ENCODE measurements at regions not wholly inside any gene's neighbourhood (a gene's known extent, or its start where the extent isn't known, plus 50 kb on each side); places are given as distances from the start of the nearest gene placed in this dataset.

DNA sequence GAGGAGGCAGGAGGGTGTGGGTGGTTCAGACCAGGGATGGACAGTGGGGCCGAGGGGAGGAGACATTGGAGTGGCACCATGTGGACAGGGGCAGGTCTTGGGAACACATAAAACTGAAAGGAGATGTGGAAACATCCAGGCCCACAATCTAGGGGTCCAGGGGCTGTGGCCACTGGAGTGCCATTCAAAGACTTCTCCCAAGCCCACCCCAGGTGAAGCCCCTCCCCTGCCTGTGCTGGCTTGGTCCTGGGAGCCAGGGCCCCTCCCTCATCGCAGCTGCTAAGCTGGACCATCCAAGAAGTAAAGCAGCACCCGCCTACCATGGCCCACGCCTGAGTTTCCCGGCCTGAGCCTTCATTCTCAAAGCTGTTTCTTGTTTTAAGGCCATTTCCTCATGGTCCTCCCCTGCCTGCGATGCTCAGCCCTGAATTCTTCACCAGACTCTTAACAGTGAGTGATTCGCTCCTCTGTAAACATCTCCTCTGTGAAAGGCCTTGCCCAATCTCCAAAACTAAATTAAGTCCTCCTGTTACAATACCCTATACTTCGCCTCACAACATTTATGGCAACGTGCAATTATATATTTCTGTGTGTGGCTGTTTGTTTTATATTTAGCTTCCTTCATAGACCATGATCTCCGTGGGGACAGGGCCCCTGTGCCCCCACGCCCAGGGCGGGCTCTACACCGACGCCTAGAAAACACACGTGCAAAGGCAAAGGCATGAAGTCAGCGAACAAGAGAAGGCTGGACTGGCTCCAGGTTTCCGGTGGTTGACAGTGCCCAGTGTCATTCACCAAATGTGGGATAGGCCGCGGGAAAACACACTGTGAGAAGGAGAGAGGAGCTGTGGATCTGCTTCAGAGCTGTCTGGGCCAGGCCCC is 267.8 kb downstream of the ERMARD start (continued):
- no peak for TF ChIP-seq HDAC6 (IDR thresholded peaks at IDR 0.05; ENCODE audit: low read depth, low read length)
- TF ChIP-seq, protein P1, sequence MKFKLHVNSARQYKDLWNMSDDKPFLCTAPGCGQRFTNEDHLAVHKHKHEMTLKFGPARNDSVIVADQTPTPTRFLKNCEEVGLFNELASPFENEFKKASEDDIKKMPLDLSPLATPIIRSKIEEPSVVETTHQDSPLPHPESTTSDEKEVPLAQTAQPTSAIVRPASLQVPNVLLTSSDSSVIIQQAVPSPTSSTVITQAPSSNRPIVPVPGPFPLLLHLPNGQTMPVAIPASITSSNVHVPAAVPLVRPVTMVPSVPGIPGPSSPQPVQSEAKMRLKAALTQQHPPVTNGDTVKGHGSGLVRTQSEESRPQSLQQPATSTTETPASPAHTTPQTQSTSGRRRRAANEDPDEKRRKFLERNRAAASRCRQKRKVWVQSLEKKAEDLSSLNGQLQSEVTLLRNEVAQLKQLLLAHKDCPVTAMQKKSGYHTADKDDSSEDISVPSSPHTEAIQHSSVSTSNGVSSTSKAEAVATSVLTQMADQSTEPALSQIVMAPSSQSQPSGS (IDR thresholded peaks at IDR 0.05; ENCODE audit: low read length) = no peak
- no peak for TF ChIP-seq PHF8 (conservative IDR thresholded peaks at IDR 0.05; ENCODE audit: low read depth, low read length)
- no peak for TF ChIP-seq TAF1 (IDR thresholded peaks at IDR 0.05; ENCODE audit: low read depth, low read length)
- no peak for TF ChIP-seq KDM1A (IDR thresholded peaks at IDR 0.05; ENCODE audit: borderline replicate concordance, low read length)
- TF ChIP-seq HDAC2 (IDR thresholded peaks at IDR 0.05; ENCODE audit: borderline replicate concordance in 1 of 2, low read depth in 2 of 2, low read length in 2 of 2) = no peak

Measured in H1 (cell line).